IMR-90 (cell line): ENCODE measurements at regions not wholly inside any gene's neighbourhood (a gene's known extent, or its start where the extent isn't known, plus 50 kb on each side); places are given as distances from the start of the nearest gene placed in this dataset.

Experiments used
- ATAC-seq: fragments of 200-7000 bp; cut with Tn5 transposase; 2 replicates; pipeline ENCODE4 v1.9.1; 2020; ENCODE audit warnings: low read depth, mild to moderate bottlenecking, moderate library complexity
- BruUV-seq: library from RNA; stranded (reverse); fragments of 400-500 nt; replicated peaks from 2 replicates; lab custom pipeline; 2021; lab: Mats Ljungman, UMichigan
- CTCF ChIA-PET: fragments of 300-600 bp; formaldehyde crosslinking; extraction: SDS; loops from one replicate; lab custom pipeline; 2021; ENCODE audit warnings: antibody characterized with exemption; lab: Yijun Ruan, JAX
- POLR2A ChIA-PET: fragments of 300-600 bp; sonication (Branson Sonifier 250); formaldehyde crosslinking; loops from one replicate; lab custom pipeline; 2022; ENCODE audit warnings: antibody characterized with exemption; ENCODE audit not compliant: unreplicated experiment; lab: Charles Lee
- DNase-seq: peaks from one replicate; pipeline ENCODE4 v3.0.0; 2013
- H2AFZ ChIP-seq: replicated peaks from 2 replicates; pipeline ENCODE3; 2013; ENCODE audit warnings: low read length, mild to moderate bottlenecking; ENCODE audit not compliant: poor library complexity
- H2AK5ac ChIP-seq: 2 replicates; pipeline ENCODE4 v1.6.1; 2013; ENCODE audit warnings: low read depth, low read length, inconsistent platforms
- H2AK9ac ChIP-seq: replicated peaks from 2 replicates; pipeline ENCODE3; 2013; ENCODE audit warnings: mild to moderate bottlenecking, low read depth, low read length, moderate library complexity; ENCODE audit not compliant: poor library complexity
- H2BK120ac ChIP-seq: 2 replicates; pipeline ENCODE4 v1.6.1; 2013; ENCODE audit warnings: low read depth, low read length, inconsistent platforms
- H2BK15ac ChIP-seq: 3 replicates; pipeline ENCODE4 v1.6.1; 2013; ENCODE audit warnings: low read depth, low read length, inconsistent platforms
- H2BK20ac ChIP-seq: 2 replicates; pipeline ENCODE4 v1.6.1; 2013; ENCODE audit warnings: low read depth, mild to moderate bottlenecking, inconsistent platforms, low read length, moderate library complexity
- H2BK5ac ChIP-seq: 2 replicates; pipeline ENCODE4 v1.6.1; 2013; ENCODE audit warnings: mild to moderate bottlenecking, low read depth, low read length, inconsistent platforms; ENCODE audit not compliant: poor library complexity, severe bottlenecking
- H3K14ac ChIP-seq: replicated peaks from 2 replicates; pipeline ENCODE4 v1.6.1; 2013; ENCODE audit warnings: low read depth, low read length, inconsistent platforms
- H3K18ac ChIP-seq: 2 replicates; pipeline ENCODE4 v1.6.1; 2013; ENCODE audit warnings: low read depth, low read length, control low read depth
- H3K23ac ChIP-seq: 2 replicates; pipeline ENCODE4 v1.6.1; 2013; ENCODE audit warnings: low read depth, low read length, inconsistent platforms
- H3K27ac ChIP-seq: 2 replicates; pipeline ENCODE4 v1.5.1; 2013; ENCODE audit warnings: mild to moderate bottlenecking, control low read depth, low read length; ENCODE audit not compliant: insufficient read depth
- H3K27me3 ChIP-seq: 2 replicates; pipeline ENCODE4 v1.6.1; 2013; ENCODE audit warnings: low read length; ENCODE audit not compliant: control insufficient read depth, insufficient read depth
- H3K36me3 ChIP-seq: 2 replicates; pipeline ENCODE4 v1.6.1; 2013; ENCODE audit warnings: low read length, mixed read lengths; ENCODE audit not compliant: control insufficient read depth, insufficient read depth
- H3K4ac ChIP-seq: 2 replicates; pipeline ENCODE4 v1.6.1; 2013; ENCODE audit warnings: low read depth, low read length, inconsistent platforms
- H3K4me1 ChIP-seq: 2 replicates; pipeline ENCODE4 v1.6.1; 2013; ENCODE audit warnings: low read length, mixed read lengths; ENCODE audit not compliant: control insufficient read depth, insufficient read depth
- H3K4me2 ChIP-seq: 2 replicates; pipeline ENCODE4 v1.6.1; 2013; ENCODE audit warnings: low read depth, mild to moderate bottlenecking, control low read depth, low read length, moderate library complexity
- H3K4me3 ChIP-seq: 2 replicates; pipeline ENCODE4 v1.5.1; 2013; ENCODE audit warnings: low read depth, mild to moderate bottlenecking, control low read depth, low read length, moderate library complexity; ENCODE audit not compliant: insufficient read depth
- H3K56ac ChIP-seq: 2 replicates; pipeline ENCODE4 v1.6.1; 2013; ENCODE audit warnings: low read length, inconsistent platforms; ENCODE audit not compliant: insufficient read depth; ENCODE audit errors: extremely low read depth
- H3K79me1 ChIP-seq, 2 experiments: 2 replicates each; pipeline ENCODE4 v1.6.1; 2013; ENCODE audit warnings: low read length in 2 of 2, inconsistent platforms in 1 of 2, low read depth in 1 of 2
- H3K9ac ChIP-seq: 2 replicates; pipeline ENCODE4 v1.6.1; 2013; ENCODE audit warnings: low read depth, low read length, control low read depth
- H3K9me1 ChIP-seq: 2 replicates; pipeline ENCODE4 v1.6.1; 2013; ENCODE audit warnings: low read length, inconsistent platforms; ENCODE audit not compliant: insufficient read depth
- H3K9me3 ChIP-seq: 2 replicates; pipeline ENCODE4 v1.6.1; 2013; ENCODE audit warnings: low read length; ENCODE audit not compliant: control insufficient read depth, insufficient read depth
- H4K20me1 ChIP-seq: 2 replicates; pipeline ENCODE4 v1.6.1; 2013; ENCODE audit warnings: low read length, inconsistent platforms; ENCODE audit not compliant: insufficient read depth
- H4K5ac ChIP-seq: 2 replicates; pipeline ENCODE4 v1.6.1; 2013; ENCODE audit warnings: mild to moderate bottlenecking, low read depth, low read length, control low read depth
- H4K8ac ChIP-seq, 2 experiments: 2 replicates each; pipeline ENCODE4 v1.6.1; 2013; ENCODE audit warnings: low read depth in 2 of 2, low read length in 2 of 2, control low read depth in 1 of 2, inconsistent platforms in 1 of 2
- H4K91ac ChIP-seq: 2 replicates; pipeline ENCODE4 v1.6.1; 2013; ENCODE audit warnings: low read depth, low read length, inconsistent platforms; ENCODE audit not compliant: insufficient read depth
- BHLHE40 ChIP-seq: fragments of 150-350 bp; IDR thresholded peaks from 2 replicates; pipeline ENCODE4 v1.6.1; 2016; ENCODE audit warnings: mild to moderate bottlenecking, low read depth, low read length
- CHD1 ChIP-seq: IDR thresholded peaks from 2 replicates; pipeline ENCODE4 v1.6.1; 2012; ENCODE audit warnings: low read depth, low read length, improper control_type of control experiment
- MAFK ChIP-seq: IDR thresholded peaks from 2 replicates; pipeline ENCODE4 v1.6.1; 2012; ENCODE audit warnings: low read depth, low read length, improper control_type of control experiment
- MAZ ChIP-seq: IDR thresholded peaks from 2 replicates; pipeline ENCODE4 v1.6.1; 2012; ENCODE audit warnings: low read depth, mild to moderate bottlenecking, low read length, improper control_type of control experiment, moderate library complexity, borderline replicate concordance
- MXI1 ChIP-seq: IDR thresholded peaks from 2 replicates; pipeline ENCODE4 v1.6.1; 2012; ENCODE audit warnings: low read depth, mild to moderate bottlenecking, low read length, moderate library complexity, borderline replicate concordance
- NFE2L2 ChIP-seq: fragments of 150-350 bp; IDR thresholded peaks from 2 replicates; pipeline ENCODE4 v1.6.1; 2016; ENCODE audit warnings: low read depth, mild to moderate bottlenecking, low read length
- POLR2A ChIP-seq: IDR thresholded peaks from 2 replicates; pipeline ENCODE4 v1.6.1; 2012; ENCODE audit warnings: mild to moderate bottlenecking, low read depth, low read length
- RAD21 ChIP-seq: IDR thresholded peaks from 2 replicates; pipeline ENCODE4 v1.6.1; 2012; ENCODE audit warnings: low read length, improper control_type of control experiment
- RCOR1 ChIP-seq: IDR thresholded peaks from 2 replicates; pipeline ENCODE4 v1.6.1; 2012; ENCODE audit warnings: mild to moderate bottlenecking, low read length, improper control_type of control experiment; ENCODE audit not compliant: insufficient replicate concordance
- RFX5 ChIP-seq: IDR thresholded peaks from 2 replicates; pipeline ENCODE4 v1.8.0; 2012; ENCODE audit warnings: low read depth, mild to moderate bottlenecking, low read length, moderate library complexity
- SMC3 ChIP-seq: fragments of 150-350 bp; IDR thresholded peaks from 2 replicates; pipeline ENCODE4 v1.6.1; 2016; ENCODE audit warnings: low read depth, mild to moderate bottlenecking, antibody characterized with exemption, low read length, moderate library complexity
- WGBS, 2 experiments: methylation state at CpG; one replicate each; pipeline versions ENCODE4 v1.1.5 to v1.1.7; 2013; ENCODE audit warnings: missing lambda C conversion rate in 2 of 2; ENCODE audit not compliant: insufficient read length in 1 of 2; ENCODE audit errors: extremely low coverage in 2 of 2; 5-methylcytosine and 5-hydroxymethylcytosine counted together
- dilution Hi-C: fragments of 300-500 bp; cut with HindIII; formaldehyde crosslinking; loops from one replicate; pipeline ENCODE4 v1.14.3; 2018; ENCODE audit warnings: low sequenced_read_pairs; ENCODE audit not compliant: unreplicated experiment
- in situ Hi-C: fragments of 300-500 bp; cut with MboI; formaldehyde crosslinking; loops from 3 replicates; pipeline ENCODE4 v1.14.3; 2019; ENCODE audit warnings: low sequenced_read_pairs, inconsistent platforms, mixed read lengths
- intact Hi-C: fragments of 100-400 bp; cut with micrococcal nuclease; formaldehyde crosslinking; loops from 2 replicates; pipeline ENCODE4 v1.10.0; 2022
- TF ChIP-seq, protein P1 (sequence below): fragments of 150-350 bp; IDR thresholded peaks from 2 replicates; pipeline ENCODE4 v1.6.1; 2016; ENCODE audit warnings: low read depth, mild to moderate bottlenecking, low read length, moderate library complexity, borderline replicate concordance

DNA sequence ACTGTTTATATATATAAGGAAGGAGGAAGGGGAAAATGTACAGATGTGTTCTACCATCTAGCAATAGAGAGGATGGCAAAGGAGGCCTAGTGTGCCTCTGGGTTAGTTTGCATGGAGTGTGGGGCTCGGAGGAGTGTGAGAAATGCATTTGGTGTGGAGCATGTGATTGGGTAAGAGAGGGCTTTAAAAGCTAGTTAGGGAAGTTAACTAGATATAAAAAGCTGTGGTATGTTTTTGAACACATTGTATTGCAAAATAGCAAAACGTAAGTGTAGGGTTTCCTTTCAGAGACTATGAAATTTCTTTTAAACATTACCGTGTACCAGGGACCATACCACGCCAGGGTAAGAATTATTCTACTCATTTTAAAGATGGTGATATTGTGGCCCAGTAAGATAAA is 53.3 kb upstream of the STXBP6 start:
- H3K4me3 ChIP-seq: no peak overlapping the region
- dilution Hi-C loops (no loop called here), intact Hi-C loops (no loop called here), in situ Hi-C loops (no loop called here)
- no peak overlapping the region for H2BK20ac ChIP-seq
- WGBS, 2 experiments: no CpG with 5 or more reads among the region's 4 CpGs
- ChIA-PET CTCF (no interaction called here), POLR2A (no interaction called here)
- no peaks in the 10 kb centered on the region for H3K9me3 ChIP-seq
- ATAC-seq (no peak; the same call in 1 of the 2 replicates), DNase-seq (no peak)
- no peak overlapping the region for H2BK5ac ChIP-seq
- BruUV-seq: no TSS peak
- no peak overlapping the region for H4K91ac ChIP-seq
- H3K4ac ChIP-seq: no peak overlapping the region
- H3K9me1 ChIP-seq: no peaks in the 10 kb centered on the region; the same call in 1 of the 2 replicates
- H3K18ac ChIP-seq: no peak overlapping the region
- H2AFZ ChIP-seq: no peak overlapping the region
- no peak overlapping the region for H4K8ac ChIP-seq
- no peaks in the 10 kb centered on the region for H4K20me1 ChIP-seq
- H3K14ac ChIP-seq: no peak overlapping the region
- no peak overlapping the region for H2BK120ac ChIP-seq
- H3K4me1 ChIP-seq: 0 out of 2 replicates have a peak, but pooled peaks cover 1% of the 10 kb centered on the region
- no peak overlapping the region for H2AK5ac ChIP-seq
- no peak overlapping the region for H3K56ac ChIP-seq
- no peak overlapping the region for H2BK15ac ChIP-seq
- no peaks in the 10 kb centered on the region for H3K36me3 ChIP-seq
- H2AK9ac ChIP-seq: no peak overlapping the region
- TF ChIP-seq POLR2A: no peak
- no peak for TF ChIP-seq MAZ
- TF ChIP-seq, protein P1, sequence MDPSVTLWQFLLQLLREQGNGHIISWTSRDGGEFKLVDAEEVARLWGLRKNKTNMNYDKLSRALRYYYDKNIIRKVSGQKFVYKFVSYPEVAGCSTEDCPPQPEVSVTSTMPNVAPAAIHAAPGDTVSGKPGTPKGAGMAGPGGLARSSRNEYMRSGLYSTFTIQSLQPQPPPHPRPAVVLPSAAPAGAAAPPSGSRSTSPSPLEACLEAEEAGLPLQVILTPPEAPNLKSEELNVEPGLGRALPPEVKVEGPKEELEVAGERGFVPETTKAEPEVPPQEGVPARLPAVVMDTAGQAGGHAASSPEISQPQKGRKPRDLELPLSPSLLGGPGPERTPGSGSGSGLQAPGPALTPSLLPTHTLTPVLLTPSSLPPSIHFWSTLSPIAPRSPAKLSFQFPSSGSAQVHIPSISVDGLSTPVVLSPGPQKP: no peak
- no peak for TF ChIP-seq RCOR1
- no peak for TF ChIP-seq SMC3
- TF ChIP-seq MAFK: no peak
- no peak for TF ChIP-seq NFE2L2
- no peak for TF ChIP-seq MXI1
- TF ChIP-seq RAD21: no peak
- TF ChIP-seq CHD1: no peak
- no peak for TF ChIP-seq BHLHE40
- TF ChIP-seq RFX5: no peak
- H3K27me3 ChIP-seq: no peaks in the 10 kb centered on the region
- H3K9ac ChIP-seq: no peak overlapping the region
- H3K27ac ChIP-seq: no peak overlapping the region
- H4K5ac ChIP-seq: no peak overlapping the region
- no peak overlapping the region for H3K4me2 ChIP-seq
- H3K23ac ChIP-seq: no peak overlapping the region
- H3K79me1 ChIP-seq: no peaks in the 10 kb centered on the region
